Right renal pelvis (tissue), 4 donors: ENCODE measurements at regions not wholly inside any gene's neighbourhood (a gene's known extent, or its start where the extent isn't known, plus 50 kb on each side); places are given as distances from the start of the nearest gene placed in this dataset.
"Not testable (repeated sequence)": the region's sequence is repeated elsewhere in the genome, so short reads cannot be mapped to it uniquely, and the experiment has no call there.

Experiments used
- DNase-seq, 4 donors: peaks; one replicate each; pipeline ENCODE4 v3.0.0-alpha.2; 2013; ENCODE audit warnings: low read depth in 4 of 4, low spot score in 3 of 4, missing footprints in 1 of 4

DNA sequence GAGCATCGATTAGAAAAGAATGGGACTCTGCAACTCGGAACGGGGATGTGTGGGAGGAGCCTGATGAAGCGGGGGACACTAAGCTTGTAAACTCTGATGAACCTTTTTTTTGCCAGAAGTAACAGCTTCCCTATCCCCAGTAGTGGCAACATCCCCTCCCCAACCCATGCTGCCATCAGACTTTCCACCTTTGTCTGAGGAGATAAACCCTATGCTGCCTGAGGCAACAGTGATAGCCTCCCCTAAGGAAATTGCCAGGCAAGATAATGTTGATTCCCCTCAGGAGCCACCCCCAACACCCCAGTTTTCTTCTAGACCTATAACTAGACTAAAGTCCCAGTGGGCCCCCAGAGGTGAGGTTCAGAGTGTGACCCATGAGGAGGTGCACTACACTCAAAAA is 173.7 kb downstream of the AKR1D1 start:
- no peak for DNase-seq

DNA sequence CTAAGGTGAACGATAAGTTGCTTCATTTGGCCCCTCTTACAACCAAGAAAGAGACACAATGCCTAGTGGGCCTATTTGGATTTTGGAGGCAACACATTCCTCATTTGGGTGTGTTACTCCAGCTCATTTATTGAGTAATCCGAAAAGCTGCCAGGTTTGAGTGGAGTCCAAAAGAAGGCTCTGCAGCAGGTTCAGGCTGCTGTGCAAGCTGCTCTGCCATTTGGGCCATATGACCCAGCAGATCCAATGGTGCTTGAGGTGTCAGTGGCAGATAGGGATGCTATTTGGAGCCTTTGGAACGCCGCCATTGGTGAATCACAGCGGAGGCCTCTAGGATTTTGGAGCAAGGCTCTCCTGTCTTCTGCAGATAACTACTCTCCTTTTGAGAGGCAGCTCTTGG is 176.4 kb downstream of the AKR1D1 start:
- not testable (repeated sequence) for DNase-seq

DNA sequence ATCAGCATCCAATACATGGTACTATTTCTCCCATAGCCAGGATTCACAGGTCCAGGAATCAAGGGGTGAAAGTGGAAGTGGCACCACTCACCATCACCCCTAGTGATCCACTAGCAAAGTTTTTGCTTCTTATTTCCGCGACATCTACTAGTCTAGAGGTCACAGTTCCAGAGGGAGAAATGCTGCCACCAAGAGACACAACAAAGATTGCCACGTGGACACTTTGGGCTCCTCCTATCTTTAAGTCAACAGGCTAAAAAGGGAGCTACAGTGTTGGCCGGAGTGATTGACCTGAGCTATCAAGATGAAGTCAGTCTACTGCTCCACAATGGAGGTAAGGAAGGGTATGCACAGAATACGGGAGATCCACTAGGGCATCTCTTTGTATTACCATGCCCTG is 178.2 kb downstream of the AKR1D1 start:
- DNase-seq = no peak

DNA sequence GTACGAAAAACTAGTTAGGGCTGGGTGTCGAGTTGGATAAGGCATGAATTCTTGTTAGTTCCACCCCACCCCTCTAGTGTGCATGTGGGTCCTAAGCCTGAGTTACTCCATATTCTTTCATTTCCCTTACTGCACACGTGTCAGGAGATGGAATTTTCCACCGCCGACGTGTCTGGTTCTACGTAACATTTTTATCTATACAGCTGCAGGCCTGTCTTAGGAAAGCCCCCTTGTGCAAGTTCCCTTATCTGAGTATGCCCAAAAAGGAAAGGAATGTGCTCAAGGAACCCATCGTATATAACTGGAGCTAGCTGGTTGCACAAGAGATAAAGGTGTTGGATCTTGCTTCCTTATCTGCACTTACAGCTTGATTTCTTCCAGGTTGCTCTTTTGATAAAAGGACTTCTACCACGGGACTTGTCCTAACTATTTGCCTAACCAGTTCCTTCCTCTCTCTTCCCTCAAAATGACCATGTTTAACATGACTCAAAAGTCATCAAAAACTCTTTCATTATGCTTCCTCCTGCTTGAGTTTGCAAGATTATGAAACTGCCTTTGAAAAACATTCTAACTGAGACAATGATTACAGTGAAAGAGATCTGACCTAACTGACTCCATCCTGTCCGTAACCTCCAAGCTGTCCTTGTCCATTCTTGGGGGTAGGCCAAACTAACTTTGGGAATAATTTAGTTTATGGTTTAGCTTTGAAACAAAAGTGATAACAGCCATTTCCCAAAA is 181.4 kb downstream of the AKR1D1 start:
- DNase-seq = no peak

DNA sequence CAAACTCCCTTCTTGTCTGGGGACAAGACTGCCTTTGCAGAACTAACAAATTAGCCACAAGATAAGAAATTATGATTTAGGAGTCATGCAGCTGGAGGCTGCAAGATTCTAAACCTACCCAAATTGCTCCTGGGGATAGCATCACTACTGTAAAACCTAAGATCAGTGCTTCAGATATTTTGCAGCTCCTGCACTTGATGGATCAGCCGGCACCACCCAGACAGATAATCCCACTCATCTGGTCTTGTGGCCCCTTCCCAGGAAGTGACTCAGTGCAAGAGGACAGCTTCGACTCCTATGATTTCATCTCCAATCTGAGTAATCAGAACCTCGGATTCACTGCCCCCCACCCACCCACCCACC is 181.9 kb downstream of the AKR1D1 start:
- no peak for DNase-seq

DNA sequence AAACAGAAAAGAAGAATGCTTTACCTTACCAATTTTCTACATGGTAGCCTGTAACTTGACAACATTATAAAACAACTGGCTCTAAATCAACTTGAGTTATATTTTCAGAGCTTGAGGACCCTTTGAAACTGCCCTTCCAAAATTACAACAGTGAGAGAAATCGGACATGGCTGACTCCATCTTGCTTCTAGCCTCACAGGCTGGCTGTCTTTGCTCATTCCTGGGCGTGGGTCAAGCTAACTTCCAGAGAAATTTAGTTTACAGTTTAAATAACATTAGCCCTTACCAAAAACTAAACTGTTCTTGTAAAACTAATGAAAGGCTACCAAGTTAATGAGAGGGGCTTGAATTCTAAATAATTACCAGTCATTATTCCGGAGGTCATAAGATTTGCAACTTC is 183.4 kb downstream of the AKR1D1 start:
- DNase-seq = no peak

DNA sequence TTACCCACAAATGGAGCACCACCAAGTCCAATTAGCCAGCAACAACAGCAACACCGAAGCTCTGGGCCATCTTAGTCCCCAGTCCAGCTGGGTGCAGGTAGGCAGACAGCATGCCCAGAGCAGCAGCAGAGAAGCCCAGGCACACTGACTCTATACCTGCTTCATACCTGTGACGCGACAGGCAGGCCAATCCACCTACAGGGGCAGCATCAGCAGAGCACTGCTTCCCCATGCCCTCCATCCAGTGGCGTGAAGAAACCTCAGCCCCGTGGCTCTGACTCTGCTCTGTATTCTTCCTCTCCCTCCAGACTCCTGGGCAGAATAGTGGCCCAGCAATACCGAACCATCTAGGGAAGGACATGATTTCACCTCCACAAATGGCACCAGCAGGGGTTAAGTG is 191.7 kb downstream of the AKR1D1 start:
- DNase-seq = no peak

DNA sequence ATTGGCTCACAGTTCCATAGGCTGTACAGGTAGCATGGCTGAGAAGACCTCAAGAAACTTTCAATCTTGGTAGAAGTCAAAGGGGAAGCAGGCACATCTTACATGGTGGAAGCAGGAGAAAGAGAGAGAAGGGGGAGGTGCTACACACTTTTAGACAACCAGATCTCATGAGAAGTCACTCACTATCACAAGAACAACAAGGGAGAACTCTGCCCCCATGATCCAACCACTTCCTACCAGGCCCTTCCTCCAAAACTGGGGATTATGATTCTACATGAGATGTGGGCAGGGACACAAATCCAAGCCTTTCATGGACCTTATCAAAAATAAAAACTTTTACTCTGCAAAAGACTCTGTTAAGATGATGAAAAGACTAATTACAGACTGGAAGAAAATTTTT is 183.2 kb upstream of the TRIM24 start:
- no peak for DNase-seq

DNA sequence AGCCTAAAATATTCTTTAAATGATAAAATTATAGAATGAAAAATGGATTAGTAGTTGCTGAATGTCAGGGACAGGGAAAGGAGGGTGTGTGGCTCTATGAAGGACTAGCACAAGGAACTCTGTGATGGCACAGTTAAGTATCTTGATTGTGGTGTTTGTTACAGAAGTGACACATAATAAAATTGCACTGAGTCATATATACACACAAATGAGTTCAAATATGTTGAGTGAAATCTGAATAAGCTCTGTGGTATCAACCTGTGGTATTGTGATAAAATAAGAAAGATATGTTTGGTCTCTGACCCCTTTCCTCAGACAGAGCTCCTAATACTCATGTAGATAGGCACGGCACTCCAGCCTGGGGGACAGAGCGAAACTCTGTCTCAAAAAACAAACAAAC is 181.5 kb upstream of the TRIM24 start:
- no peak for DNase-seq

DNA sequence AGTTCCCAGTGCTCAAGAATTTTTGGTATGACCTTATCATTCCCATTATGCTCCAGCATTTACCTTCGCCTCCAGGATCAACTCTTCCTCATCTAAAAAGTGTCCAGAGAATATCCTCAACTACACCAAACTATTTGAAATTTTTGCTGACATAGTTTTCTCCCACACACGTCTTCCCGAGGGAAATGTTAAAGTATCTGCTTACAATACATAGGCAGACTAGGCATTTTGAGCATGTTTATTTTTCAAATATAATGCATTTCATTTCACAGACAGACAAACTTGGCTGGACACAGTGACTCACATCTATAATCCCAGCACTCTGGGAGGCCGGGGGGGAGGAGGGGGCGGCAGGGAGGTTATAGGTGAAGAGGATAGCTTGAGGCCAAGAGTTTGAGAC is 177.1 kb upstream of the TRIM24 start:
- no peak for DNase-seq

DNA sequence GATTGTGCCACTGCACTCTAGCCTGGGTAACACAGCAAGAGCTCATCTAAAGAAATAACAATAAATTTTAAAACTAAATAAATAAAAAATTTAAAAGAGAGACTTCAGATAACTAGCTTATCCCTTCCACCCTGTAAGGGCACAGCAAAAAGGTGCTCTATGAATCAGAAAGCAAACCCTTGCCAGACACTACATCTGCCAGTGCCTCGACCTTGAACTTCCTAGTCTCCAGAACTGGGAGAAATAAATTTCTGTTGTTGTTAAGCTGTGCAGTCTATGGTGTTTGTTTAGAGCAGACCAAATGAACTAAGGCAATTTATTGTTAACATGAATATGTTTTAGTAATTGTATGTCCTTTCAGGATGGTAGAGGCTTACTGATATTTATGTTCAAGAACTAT is 174.9 kb upstream of the TRIM24 start:
- DNase-seq = no peak

DNA sequence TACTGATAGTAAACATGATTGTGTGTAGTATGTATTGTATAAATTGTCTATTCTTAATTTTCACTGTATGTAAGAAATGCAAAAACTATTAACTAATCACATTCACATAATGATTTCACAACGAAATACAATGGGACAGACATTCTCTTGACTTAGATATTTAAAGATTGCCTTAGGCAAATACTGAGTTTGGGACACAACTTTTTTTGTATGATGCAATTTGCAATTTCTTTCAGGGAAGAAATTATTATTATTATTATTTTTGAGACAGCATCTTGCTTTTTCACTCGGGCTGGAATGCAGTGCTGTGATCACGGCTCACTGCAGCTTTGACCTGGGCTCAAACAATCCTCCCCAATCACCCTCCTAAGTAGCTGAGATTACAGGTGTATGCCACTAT is 173.2 kb upstream of the TRIM24 start:
- no peak for DNase-seq

DNA sequence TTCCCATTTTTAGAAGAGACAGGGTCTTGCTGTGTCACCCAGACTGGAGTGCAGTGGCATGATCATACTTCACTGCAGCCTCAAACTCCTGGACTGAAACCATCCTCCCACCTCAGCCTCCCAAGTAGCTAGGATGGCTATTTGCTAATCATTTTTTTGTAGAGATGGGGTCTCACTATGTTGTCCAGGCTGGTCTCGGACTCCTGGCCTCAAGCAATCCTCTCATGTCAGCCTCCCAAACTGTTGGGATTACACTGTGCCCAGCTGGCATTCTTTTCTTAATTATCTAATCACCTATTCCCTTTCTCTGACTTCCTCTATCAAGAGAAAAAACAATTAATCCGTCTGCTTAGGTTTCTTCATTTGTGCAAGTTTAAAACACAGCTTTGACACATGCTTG is 172.5 kb upstream of the TRIM24 start:
- DNase-seq = no peak

DNA sequence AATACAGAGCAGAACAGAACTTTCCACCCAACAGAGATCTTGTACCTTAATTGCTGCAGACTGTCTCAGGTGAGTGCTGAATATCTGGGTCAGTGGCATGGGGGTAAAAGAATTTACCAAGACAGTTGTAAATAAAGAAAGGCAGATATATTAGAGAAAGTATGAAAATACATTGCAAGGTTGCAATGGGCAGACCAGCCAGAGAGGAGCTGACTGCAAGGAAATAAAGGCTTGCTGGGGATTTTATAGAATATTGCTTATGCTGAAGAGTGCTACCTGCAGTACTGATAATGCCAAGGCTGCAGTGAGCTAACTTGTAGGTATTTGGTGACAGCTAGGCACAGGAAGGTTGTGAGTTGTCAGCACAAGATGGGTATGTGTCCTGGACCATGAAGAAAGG is 171.0 kb upstream of the TRIM24 start:
- no peak for DNase-seq

DNA sequence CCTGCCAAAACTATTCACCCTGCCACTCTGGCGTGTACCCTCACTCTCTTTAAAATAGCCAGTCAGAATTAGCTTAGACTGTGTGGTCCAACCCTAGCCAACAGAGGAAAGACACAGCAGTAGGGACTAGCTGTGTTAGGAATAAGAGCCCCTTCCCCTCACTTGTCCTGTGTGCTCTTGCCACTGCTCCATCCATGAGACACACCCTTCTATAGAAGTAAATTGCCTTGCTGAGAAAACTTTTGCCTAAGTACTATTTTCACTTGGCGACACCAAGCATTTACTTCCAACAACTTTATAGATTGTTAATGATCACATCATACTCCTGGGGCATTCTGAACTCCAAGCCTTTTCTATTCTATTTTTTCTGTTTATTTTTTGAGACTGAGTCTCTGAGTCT is 170.2 kb upstream of the TRIM24 start:
- no peak for DNase-seq

DNA sequence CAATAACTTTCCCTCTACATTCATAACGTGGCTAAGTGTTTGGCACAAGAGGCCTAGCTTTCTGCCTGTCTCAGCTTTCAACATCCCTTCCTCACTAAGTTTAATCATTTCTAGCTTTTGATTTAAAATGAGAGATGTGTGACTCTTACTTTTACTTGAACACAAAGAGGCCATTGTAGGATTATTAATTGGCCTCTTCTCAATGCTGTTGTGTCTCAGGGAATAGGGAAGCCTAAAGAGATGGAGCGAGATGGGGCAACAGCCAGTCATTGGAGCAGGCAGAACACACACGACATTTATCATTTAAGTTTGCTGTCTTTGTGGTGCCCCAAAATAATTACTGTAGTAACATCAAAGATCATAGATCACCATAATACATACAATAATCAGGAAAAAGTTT is 167.1 kb upstream of the TRIM24 start:
- DNase-seq = no peak

DNA sequence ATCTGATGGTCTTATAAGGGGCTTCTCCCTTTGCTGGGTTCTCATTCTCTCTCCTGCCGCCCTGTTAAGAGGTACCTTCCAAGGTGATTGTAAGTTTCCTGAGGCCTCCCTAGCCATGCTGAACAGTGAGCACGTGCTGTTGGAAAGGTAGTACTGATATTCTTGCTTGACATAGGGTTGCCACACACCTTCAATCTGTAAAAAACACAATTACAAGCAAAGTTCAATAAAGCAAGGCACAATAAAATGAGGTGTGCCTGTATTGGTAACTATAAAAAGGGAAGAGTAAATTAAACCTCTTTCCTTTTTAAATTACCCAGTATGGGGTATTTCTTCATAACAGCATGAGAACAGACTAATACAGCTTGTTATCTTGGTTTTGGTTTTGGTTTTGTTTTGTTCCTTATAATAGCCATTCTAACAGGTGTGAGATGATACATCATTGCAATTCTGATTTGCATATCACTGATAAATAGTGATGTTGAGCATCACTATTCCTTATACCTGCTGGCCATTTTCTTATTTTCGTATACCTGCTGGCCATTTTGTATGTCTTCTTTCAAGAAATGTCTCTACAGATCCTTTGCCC is 164.9 kb upstream of the TRIM24 start:
- no peak for DNase-seq

DNA sequence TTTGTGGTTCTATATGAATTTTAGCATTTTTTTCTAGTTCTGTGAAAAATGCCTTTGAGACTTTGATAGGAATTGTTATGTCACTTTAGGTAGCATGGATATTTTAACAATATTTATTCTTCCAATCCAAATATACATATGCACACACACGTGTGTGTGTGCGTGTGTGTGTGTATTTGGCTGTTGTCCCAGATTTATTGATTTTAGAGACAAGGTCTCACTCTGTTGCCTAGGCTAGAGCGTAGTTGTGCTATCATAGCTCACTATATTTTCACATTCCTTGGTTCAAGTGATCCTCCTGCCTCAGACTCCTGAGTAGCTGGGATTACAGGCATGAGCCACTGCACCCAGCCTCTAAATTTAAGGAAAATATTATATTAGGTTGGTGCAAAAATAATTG is 162.5 kb upstream of the TRIM24 start:
- DNase-seq = no peak

DNA sequence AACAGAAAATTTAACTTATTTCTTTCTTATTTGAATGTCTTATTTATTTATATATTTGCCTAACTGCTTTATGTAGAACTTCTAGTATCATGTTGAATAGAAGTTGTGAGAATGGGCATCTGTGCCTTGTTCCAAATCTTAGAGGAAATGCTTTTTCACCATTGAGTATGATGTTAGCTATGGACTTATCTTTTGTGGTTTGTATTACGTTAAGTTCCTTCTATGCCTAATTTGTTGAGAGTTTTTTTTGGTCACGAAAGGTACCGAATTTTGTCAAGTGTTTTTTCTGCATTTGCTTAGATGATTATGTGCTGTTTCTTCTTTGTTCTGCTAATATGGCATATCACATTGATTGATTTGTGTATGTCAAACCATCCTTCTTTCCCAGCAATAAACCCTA is 161.0 kb upstream of the TRIM24 start:
- DNase-seq = no peak

DNA sequence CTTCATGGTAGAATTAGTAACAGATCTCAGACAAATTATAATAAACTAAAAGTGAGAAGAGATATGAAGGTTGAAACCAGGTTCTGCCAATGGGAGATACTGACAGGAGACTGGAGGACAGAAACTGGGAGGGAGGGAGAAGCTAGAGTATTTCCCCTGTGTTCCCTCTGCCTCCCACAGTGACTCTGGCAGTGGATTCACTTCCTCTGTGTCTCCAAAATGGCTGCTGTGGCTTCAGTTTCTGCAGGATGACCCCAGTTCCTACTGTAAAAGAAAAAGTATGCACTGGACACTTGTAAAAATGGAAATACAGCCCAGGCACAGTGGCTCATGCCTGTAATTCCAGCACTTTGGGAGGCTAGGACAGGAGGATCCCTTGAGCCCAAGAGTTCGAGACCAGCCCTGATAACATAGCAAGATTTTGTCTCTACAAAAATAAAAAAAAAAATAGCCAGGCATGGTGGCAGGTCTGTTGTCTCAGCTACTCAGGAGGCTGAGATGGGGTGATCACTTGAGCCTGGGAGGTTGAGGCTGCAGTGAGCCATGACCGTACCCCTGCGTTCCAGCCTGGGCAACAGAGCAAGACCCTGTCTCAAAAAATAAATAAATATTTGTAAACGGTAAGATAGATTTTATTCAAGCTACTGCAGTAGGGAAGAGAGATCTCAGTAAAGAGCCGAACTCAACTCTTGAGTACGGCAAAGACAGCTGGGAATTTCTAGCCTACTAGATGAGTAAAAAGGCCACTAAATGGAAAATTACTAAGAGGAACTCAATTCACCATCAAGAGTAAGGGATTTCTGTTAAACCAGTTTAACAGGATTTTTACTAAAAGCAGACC is 156.6 kb upstream of the TRIM24 start:
- no peak for DNase-seq

DNA sequence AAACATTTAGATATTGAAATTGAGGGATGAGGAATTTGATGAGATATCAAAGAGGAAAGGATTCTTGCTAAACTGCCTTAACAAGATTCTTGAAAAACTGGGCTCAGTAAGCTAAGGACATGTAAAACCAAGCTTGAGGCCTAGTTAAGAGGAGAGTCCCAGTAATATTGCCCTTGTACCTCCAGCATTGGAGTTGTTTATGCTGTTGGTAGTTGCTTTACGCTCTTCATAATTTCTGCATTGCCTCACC is 156.1 kb upstream of the TRIM24 start:
- DNase-seq = no peak

DNA sequence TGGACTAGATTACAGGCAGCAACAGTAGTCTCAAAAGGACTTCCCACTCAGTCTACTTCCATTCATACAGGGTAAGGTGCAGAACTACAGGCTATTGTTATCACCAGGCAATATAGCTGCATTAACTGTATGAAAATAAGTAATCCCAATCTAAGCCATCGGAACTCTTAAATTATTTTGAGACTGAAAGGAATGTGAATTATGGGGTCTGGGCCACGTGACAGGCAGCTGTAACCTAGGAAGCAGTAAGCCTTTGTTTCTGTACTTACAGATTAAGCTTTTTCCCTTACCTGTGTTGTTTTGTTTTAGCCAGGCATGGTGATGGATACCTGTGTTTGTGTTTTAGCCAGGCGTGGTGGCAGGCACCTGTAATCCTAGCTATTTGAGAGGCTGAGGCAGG is 152.4 kb upstream of the TRIM24 start:
- no peak for DNase-seq
